Urothelium cell line (cell line): ENCODE measurements at regions not wholly inside any gene's neighbourhood (a gene's known extent, or its start where the extent isn't known, plus 50 kb on each side); places are given as distances from the start of the nearest gene placed in this dataset.
A peak's percentile ranks its signal among the peaks of the same experiment; 100 is the strongest.

ENCODE experiments used
- DNase-seq: peaks from one replicate; pipeline ENCODE4 v3.0.0; 2011; ENCODE audit warnings: low spot score, mixed read lengths
- FAIRE-seq: peaks from 2 replicates; lab custom pipeline; 2011; peaks lifted over from hg19 to GRCh38; lab: Jason Lieb, UNC

GRCh38 chr2:234206738-234207137 is 156.2 kb downstream of the SPP2 start:
- FAIRE-seq, result no peak

GRCh38 chr2:234204480-234204879 is 154.0 kb downstream of the SPP2 start:
- DNase-seq (no peak), FAIRE-seq (no peak)

More at GRCh38 chr2:234206738-234207137, 156.2 kb downstream of the SPP2 start:
- DNase-seq, result no peak

GRCh38 chr2:234203135-234203984 is 152.9 kb downstream of the SPP2 start:
- DNase-seq, result peak; percentile 81
- FAIRE-seq, result peak; percentile 67

GRCh38 chr2:234202601-234203000 is 152.1 kb downstream of the SPP2 start:
- DNase-seq (no peak), FAIRE-seq (no peak)

- FAIRE-seq (no peak), DNase-seq (no peak)
Observed at GRCh38 chr2:234199996-234200395, 149.5 kb downstream of the SPP2 start.

GRCh38 chr2:234198976-234199375 is 148.5 kb downstream of the SPP2 start:
- FAIRE-seq (no peak), DNase-seq (no peak)

DNA sequence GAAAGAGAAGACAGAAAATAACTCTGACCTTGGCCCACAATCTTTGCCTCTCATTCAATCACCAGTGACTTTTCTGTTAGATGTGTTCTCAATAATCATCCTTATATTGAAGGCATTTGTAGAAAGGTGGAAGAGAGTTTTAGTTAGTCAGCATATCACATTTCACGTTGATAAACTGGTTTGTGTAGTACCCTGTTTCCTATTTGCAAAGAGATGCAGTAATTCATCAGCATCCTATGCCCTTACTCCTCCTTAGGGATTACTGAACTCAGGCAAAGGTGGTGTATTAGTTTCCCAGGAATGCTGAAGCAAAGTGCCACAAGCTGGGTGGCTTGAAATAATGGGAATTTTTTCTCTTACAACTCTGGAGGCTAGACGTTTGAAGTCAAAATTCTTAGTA is 145.0 kb downstream of the SPP2 start:
- FAIRE-seq (no peak), DNase-seq (no peak)

GRCh38 chr2:234193977-234194563 is 143.6 kb downstream of the SPP2 start:
- DNase-seq (no peak), FAIRE-seq (no peak)

GRCh38 chr2:234191819-234192407 is 141.4 kb downstream of the SPP2 start:
- DNase-seq, result peak; percentile 37

GRCh38 chr2:234189786-234190300 is 139.3 kb downstream of the SPP2 start:
- no peak for DNase-seq
- FAIRE-seq, result no peak

More at GRCh38 chr2:234191819-234192407, 141.4 kb downstream of the SPP2 start:
- FAIRE-seq, result no peak

- no peak for DNase-seq
Observed at GRCh38 chr2:234189230-234189629, 138.7 kb downstream of the SPP2 start.

GRCh38 chr2:234187646-234188174 is 137.2 kb downstream of the SPP2 start:
- DNase-seq, result no peak
- no peak for FAIRE-seq

More at GRCh38 chr2:234189230-234189629, 138.7 kb downstream of the SPP2 start:
- no peak for FAIRE-seq

DNA sequence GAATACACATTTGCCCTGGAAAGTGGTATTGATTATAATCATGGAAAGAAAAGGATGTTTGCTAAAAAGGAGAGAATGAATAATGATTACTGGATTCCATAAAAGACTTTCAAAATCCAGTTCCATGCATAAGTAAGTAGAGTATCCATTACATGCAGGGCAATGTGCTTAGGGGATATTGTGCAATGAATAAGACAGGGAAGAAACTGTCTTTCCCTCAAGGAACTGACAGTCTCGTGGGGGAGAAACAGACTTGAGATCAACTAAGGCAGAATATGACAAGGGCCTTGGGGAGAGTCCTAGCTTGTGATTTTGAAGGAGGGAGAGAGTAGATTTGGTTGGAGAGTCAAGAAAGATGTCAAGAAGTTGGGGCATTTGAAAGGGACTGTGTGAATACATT is 130.6 kb downstream of the SPP2 start:
- DNase-seq, result no peak
- FAIRE-seq, result no peak

DNA sequence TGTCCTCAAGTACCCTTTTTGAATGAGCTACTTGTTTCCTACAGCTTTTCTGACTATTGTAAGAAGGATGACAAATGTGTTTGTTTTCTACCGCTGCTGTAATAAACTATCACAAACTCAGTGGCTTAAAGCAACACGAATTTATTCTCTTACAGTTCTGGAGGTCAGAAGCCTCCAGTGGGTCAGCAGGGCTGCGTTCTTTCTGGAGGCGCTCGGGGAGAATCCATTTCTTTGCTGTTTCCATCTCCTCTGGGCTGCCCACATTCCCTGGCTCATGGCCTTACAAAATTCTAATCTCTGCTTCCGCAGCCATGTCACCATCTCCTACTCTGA is 128.5 kb downstream of the SPP2 start:
- DNase-seq (no peak), FAIRE-seq (no peak)

DNA sequence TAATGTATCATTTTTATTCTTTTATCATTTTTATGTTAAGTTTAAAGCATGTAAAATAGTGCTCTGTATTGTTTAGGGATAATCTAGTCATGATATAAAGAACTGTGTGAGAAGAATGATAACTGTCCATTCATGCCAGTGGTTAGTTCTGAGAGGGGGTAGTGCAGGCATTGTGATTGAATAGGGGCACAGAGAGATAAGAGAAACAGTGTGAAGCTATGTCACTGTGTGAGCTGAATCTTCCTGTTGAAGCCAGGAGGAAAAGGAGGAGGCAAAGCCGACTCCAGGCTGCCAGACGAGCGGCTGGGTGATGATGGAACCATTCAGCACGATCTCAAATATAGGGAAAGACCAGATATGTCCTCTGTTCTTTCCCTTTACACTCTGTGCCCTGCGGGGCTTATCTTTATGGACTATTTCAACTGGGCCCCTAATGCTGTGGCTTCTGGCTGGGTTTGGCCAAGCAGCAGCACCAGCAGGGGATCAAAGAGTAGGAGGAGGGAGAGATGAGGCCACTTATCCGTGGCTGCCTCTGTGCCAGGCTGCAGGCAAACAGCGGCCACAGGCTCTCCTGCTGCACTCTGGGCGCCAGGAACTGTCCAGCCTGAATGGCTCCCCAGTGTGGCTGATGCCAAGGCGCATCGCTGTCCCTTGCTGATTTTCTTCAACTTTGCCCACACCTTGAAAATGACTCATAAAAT is 128.0 kb downstream of the SPP2 start:
- no peak for FAIRE-seq
- peak; percentile 85 for DNase-seq

- DNase-seq (no peak), FAIRE-seq (no peak)
Observed at GRCh38 chr2:234175649-234176048, 125.1 kb downstream of the SPP2 start.

DNA sequence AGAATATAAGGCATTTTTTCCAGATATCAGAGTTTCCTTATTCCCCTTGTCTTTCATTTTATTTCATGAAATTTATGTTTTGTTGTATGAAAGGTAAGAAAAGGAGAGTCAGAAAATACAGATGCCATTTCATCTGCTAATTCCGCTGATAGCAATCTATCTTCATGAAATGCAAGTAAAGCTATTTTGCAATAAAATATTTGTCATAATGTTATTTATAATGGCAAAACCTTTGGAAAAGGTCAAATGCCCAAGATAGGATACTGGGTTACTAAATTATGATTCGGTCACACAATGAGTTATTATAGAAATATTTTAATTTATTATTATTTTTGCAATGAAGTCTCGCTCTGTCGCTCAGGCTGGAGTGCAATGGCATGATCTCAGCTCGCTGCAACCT is 124.2 kb downstream of the SPP2 start:
- no peak for FAIRE-seq
- DNase-seq, result no peak

DNA sequence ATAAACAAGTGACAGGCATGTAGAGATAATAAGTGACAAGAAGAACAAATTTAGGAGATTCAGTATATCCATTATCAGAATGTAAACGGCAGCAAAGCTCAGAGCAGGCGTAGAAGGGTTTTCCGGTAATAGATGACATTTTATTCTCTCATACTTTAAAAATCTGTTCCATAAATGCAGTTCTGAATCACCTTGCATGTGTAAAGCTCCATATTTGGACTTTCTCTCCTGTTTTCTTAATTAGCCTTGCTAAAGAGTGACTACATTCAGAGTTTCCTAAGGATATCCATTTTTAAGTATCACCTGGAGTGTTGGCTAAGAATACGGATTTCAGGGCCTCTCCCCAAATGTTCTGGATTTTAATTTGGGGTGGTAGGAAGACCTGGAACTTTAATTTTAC is 122.0 kb downstream of the SPP2 start:
- DNase-seq (no peak), FAIRE-seq (no peak)

DNA sequence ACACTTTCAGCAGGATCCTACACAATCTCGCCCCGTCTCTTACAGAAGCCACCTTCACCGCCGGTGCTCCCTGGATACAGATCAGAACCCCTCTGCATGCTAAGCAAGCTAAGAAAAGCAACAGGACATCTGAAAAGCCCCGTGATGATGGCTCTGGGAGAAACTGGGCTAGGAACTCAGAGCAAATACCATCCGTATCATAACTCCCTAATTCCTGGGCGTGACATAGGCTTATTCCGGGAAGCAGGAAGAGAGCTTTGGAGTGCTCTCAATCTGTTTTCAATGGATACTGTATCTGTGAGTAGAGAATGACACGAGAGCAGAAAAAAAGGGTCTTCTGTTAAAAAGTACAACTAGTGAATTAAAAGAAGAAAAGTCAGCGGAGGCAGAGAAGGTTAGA is 121.6 kb downstream of the SPP2 start:
- DNase-seq (no peak), FAIRE-seq (no peak)

DNA sequence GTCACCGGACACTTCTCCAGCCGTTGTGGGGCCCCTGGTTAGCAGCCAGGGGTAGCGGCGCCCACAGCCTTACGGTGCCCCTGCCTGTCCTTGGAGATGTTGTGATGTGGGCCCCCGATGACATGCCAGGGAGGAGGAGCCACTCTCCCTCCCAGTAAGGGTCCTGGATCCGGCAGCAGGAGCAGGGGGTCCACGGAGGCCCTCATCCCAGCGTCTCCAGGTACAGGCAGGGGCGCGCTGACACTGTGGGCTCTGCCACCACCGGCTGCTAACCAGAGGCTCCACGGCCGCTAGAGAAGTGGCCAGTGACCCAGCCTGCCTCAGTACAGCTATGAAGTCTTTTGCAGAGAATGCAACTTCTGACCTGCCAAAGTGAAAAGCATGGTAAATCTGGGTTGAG is 121.2 kb downstream of the SPP2 start:
- no peak for FAIRE-seq
- DNase-seq, result no peak

DNA sequence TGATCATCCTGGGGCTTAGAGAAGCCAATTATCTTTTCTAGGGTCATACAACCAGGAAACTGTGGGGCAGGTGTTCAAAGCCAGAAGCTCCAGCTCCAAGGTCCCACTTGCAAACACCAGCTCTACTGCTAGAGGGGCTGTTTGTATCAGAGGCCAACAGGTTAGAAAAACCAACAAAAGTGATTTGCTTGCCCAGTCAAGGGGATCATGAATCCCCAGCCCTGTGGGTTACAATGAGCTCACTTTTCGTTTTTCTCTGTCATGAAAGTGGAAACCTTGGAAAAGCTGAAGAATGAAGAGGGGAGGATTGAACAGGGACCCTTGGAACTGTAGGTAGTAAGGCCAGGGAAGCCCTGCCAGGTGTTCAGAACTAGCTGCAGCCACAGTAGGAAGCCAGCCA is 119.2 kb downstream of the SPP2 start:
- no peak for FAIRE-seq
- DNase-seq, result no peak
